IPS-18a (cell line): ENCODE measurements at regions not wholly inside any gene's neighbourhood (a gene's known extent, or its start where the extent isn't known, plus 50 kb on each side); places are given as distances from the start of the nearest gene placed in this dataset.
"Not testable (repeated sequence)": the region's sequence is repeated elsewhere in the genome, so short reads cannot be mapped to it uniquely, and the experiment has no call there.

Experiments
- H3K27ac ChIP-seq: one replicate; pipeline ENCODE4 v1.5.1; 2013; ENCODE audit warnings: low read length
- H3K27me3 ChIP-seq: one replicate; pipeline ENCODE4 v1.6.1; 2013; ENCODE audit warnings: mild to moderate bottlenecking, low read length; ENCODE audit not compliant: control insufficient read depth, insufficient read depth
- H3K36me3 ChIP-seq: one replicate; pipeline ENCODE4 v1.6.1; 2013; ENCODE audit warnings: low read depth, low read length; ENCODE audit not compliant: control insufficient read depth
- H3K4me1 ChIP-seq: one replicate; pipeline ENCODE4 v1.6.1; 2013; ENCODE audit warnings: low read depth, low read length; ENCODE audit not compliant: control insufficient read depth
- H3K4me3 ChIP-seq: one replicate; pipeline ENCODE4 v1.5.1; 2013; ENCODE audit warnings: low read length
- H3K9ac ChIP-seq: one replicate; pipeline ENCODE4 v1.6.1; 2013; ENCODE audit warnings: mild to moderate bottlenecking, low read length, moderate library complexity
- H3K9me3 ChIP-seq: one replicate; pipeline ENCODE4 v1.6.1; 2013; ENCODE audit warnings: low read depth, low read length; ENCODE audit not compliant: control insufficient read depth

DNA sequence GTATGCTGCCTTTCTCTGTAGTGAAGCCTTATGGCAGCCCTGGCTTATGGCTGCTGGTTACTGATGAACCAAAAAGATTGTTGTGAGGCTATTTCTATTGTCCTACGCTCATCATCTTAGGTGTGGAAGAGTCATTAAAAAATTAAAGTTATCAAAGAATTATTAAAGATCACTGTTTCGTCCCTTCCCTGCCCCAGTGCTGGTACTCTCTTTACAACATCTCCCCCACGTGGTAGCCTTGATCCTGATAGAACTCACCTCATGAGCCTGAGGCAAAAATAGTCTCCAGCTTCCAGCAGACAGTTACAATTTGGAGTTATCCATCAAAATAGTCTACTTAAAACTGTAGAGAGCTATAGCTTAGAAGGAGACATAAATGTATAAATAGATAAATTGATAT is 201.5 kb downstream of the S1PR1 start:
- Histone ChIP-seq H3K4me3 (no peak overlapping the region), H3K4me1 (peaks cover 15% of the 10 kb centered on the region), H3K36me3 (no peaks in the 10 kb centered on the region), H3K9me3 (no peaks in the 10 kb centered on the region), H3K9ac (no peak overlapping the region), H3K27ac (no peak overlapping the region), H3K27me3 (no peaks in the 10 kb centered on the region)

DNA sequence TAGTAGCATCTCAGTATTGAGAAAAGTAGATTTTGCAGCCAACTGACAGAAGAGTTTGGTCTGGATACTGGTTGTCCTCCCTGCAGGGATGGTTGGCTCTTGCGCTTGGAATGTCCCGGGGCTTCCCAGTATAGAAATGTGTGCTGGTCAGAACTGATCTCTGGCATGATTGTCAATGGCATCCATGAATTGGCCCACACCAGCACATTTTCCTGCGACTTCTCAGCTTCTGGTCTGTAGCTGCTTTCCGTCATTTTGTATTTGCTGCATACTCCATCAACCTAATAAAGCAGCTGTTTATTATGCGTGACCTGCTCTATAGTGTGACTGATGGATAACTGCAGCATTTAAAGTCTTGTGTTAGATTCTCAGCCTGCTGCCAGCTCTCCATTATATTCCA is 203.7 kb downstream of the S1PR1 start:
- Histone ChIP-seq H3K4me3 (no peak overlapping the region), H3K4me1 (peaks cover 9% of the 10 kb centered on the region), H3K36me3 (no peaks in the 10 kb centered on the region), H3K27ac (no peak overlapping the region), H3K9ac (no peak overlapping the region), H3K9me3 (no peaks in the 10 kb centered on the region), H3K27me3 (no peaks in the 10 kb centered on the region)

DNA sequence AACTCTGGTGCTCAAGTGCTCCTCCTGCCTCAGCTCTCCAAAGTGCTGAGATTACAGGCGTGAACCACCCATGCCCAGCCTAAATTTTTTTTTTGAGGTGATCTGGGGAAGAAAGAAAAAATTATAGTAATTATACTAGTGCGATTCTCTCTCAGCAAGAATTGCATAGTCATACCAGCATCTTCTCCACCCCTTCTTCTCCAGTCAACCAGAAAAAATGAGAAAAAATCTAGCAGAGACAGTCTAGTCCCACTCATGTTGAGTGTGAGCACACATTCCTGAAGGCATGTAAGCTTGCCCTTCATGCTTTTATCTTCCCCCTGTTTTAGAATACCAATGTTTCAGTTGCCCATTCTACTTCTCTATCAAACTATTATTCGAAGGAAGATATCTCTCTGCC is 207.6 kb downstream of the S1PR1 start:
- no peak overlapping the region for H3K27ac ChIP-seq
- peaks cover 9% of the 10 kb centered on the region for H3K4me1 ChIP-seq
- H3K9ac ChIP-seq, result no peak overlapping the region
- H3K9me3 ChIP-seq, result no peaks in the 10 kb centered on the region
- no peaks in the 10 kb centered on the region for H3K27me3 ChIP-seq
- H3K4me3 ChIP-seq, result no peak overlapping the region
- no peaks in the 10 kb centered on the region for H3K36me3 ChIP-seq

DNA sequence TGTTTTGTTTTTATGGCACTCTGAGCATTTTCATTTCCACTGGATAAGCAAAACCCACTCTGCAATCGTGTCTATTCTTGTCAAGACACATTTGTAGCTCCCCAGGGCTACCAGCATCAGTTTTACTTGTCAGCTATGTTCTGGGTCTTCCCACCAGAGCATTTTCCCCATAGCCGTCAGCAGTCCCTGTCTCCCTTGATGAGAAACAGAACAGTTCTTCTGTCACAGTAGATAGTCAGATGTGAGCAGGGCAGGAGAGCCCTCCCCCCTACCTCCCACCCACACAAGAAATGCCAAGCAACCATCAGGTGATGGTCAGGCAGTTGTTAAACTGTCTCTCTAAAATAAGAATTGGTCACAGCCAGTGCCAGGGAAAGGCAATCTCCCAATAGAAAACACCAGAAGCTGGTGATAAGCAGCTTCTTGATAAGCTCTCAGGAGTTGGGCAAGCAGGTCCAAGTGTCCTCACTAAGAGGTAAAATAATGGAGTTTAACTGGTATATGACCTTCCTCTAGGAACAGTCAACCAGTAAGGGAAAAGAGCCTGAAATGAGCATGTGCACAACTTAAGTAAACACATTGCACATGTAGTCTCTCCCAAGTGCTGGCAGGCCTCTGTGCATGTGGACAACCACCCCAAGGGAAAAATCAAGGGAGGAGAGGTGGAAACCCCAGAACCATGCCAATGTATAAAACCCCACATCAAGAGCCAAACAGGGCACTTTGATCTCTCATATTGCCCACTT is 208.2 kb downstream of the S1PR1 start:
- no peaks in the 10 kb centered on the region for H3K36me3 ChIP-seq
- no peaks in the 10 kb centered on the region for H3K9me3 ChIP-seq
- H3K4me1 ChIP-seq, result peaks cover 9% of the 10 kb centered on the region
- no peak overlapping the region for H3K9ac ChIP-seq
- H3K4me3 ChIP-seq, result no peak overlapping the region
- no peak overlapping the region for H3K27ac ChIP-seq
- no peaks in the 10 kb centered on the region for H3K27me3 ChIP-seq

DNA sequence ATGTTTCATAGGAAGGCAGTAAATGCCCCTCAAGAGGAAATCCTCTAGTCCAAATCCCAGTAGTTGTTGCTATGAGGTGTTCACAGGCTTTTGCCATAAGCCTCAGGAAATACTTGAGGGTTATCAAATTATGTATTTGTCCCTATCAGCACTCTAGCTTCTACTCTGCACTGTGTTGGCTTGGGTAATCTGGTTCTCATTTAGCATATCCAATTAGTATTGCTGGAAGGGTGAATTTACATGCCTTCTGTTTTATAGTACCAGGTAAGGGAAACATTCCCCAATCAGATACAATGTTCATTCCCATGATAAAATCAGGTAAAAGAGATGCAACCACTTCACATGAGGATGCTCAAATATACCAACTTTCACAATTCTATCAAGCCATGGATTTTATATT is 211.2 kb downstream of the S1PR1 start:
- no peaks in the 10 kb centered on the region for H3K9me3 ChIP-seq
- no peak overlapping the region for H3K4me3 ChIP-seq
- H3K9ac ChIP-seq, result no peak overlapping the region
- no peaks in the 10 kb centered on the region for H3K27me3 ChIP-seq
- H3K27ac ChIP-seq, result no peak overlapping the region
- H3K36me3 ChIP-seq, result no peaks in the 10 kb centered on the region
- H3K4me1 ChIP-seq, result peaks cover 3% of the 10 kb centered on the region

DNA sequence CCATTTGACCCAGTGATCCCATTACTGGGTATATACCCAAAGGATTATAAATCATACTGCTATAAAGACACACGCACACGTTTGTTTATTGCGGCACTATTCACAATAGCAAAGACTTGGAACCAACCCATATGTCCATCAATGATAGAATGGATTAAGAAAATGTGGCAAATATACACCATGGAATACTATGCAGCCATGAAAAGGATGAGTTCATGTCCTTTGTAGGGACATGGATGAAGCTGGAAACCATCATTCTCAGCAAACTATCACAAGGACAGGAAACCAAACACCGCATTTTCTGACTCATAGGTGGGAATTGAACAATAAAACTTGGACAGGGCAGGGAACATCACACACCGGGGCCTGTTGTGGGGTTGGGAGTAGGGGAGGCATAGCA is 213.9 kb downstream of the S1PR1 start:
- not testable (repeated sequence) for H3K9me3 ChIP-seq, H3K4me1 ChIP-seq, H3K27me3 ChIP-seq, H3K36me3 ChIP-seq, H3K27ac ChIP-seq, H3K9ac ChIP-seq, H3K4me3 ChIP-seq

DNA sequence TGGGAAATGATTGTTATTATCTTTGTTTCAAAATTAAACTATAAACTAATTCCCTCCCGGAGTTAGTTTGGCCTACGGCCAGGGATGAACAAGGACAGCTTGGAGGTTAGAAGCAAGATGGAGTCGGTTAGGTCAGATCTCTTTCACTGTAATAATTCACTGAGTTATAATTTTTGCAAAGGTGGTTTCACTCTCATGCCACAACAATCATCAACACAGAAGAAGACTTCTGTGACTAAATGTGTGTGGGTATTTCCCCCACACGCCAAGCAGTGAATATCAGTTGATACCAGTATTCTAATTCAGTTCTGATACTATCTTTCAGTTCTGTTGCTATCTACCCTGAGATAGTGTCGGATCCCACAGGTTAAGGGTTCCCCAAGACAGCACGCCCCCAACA is 215.1 kb downstream of the S1PR1 start:
- Histone ChIP-seq H3K27me3 (no peaks in the 10 kb centered on the region), H3K4me1 (no peaks in the 10 kb centered on the region), H3K9ac (no peak overlapping the region), H3K36me3 (no peaks in the 10 kb centered on the region), H3K27ac (no peak overlapping the region), H3K4me3 (no peak overlapping the region), H3K9me3 (no peaks in the 10 kb centered on the region)

DNA sequence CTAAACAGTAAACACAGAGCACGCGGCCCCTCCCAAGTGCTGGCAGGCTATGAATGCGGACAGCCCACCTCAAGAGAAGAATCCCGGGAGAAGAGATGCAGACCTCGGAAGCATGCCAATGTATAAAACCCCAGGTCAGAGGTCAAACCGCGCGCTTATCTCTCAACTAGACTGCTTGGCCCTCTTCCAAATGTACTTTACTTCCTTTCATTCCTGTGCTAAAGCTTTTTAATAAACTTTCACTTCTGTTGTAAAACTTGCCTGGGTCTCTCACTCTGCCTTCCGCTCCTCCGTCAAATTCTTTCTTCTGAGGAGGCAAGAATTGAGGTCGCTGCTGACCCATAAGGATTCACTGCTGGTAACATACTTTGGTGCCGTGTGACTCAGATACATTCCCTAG is 216.0 kb downstream of the S1PR1 start:
- H3K36me3 ChIP-seq, result no peaks in the 10 kb centered on the region
- no peaks in the 10 kb centered on the region for H3K9me3 ChIP-seq
- no peak overlapping the region for H3K4me3 ChIP-seq
- no peak overlapping the region for H3K9ac ChIP-seq
- H3K27me3 ChIP-seq, result no peaks in the 10 kb centered on the region
- no peaks in the 10 kb centered on the region for H3K4me1 ChIP-seq
- H3K27ac ChIP-seq, result no peak overlapping the region

DNA sequence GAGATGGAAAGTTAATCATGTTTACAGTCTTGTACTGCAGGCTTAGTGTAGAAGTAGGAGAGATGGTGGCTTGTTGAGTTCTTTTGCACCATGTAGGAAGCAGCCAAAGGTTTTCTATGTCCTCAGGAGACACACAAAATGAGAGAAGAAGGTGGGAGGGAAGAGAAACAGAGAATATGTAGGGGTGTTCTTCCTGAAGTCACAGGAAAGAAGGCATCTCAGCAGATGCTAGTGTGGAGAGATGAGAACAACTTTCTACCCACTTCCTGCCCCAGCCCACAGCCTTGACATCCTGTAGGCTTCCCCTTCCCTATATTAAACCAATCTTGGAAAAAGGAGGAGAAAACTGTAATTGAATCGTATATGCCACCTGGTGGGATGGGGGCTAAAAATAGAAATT is 217.0 kb downstream of the S1PR1 start:
- Histone ChIP-seq H3K9ac (no peak overlapping the region), H3K27ac (no peak overlapping the region)

DNA sequence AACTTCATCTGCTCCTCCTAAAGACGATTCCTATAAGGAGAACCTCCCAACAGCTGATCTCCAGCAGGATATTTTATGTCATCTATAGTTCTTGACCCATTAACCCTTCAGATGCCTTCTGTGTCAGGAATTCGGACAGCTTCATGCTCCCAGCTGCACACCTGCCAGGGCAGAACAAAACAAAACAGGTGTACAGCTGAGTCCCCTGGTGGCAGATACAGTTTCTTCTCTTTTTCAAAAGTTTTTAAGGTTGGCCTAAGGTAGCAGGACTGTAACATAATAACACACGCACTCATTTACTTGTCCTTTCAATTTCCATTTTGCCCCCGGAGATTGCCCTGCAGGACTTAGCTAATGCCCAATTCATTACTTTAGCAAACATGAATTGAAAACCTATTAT is 218.3 kb downstream of the S1PR1 start:
- H3K9ac ChIP-seq, result no peak overlapping the region

More for the DNA sequence above, 217.0 kb downstream of the S1PR1 start:
- Histone ChIP-seq H3K36me3 (no peaks in the 10 kb centered on the region), H3K4me1 (no peaks in the 10 kb centered on the region), H3K9me3 (no peaks in the 10 kb centered on the region), H3K27me3 (no peaks in the 10 kb centered on the region), H3K4me3 (no peak overlapping the region)

DNA sequence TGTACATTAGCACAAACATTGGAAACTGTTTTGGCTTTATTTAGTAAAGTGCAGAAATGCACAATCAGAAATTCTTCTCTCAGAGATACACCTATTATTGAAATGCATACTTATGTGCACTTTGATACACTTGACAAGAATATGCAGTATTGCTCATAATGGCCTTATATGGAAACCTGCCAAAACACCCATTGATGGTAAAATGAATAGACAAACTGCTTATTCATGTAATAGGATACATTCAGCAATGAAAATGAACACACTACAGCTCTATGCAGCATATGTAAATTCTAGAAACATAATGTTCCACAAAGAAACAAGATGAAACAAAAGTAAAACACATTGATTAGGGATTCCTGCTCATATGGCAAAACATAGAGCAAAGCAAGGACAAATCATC is 223.9 kb downstream of the S1PR1 start:
- H3K36me3 ChIP-seq, result no peaks in the 10 kb centered on the region
- H3K4me3 ChIP-seq, result no peak overlapping the region
- no peaks in the 10 kb centered on the region for H3K27me3 ChIP-seq
- H3K27ac ChIP-seq, result no peak overlapping the region
- H3K9ac ChIP-seq, result no peak overlapping the region
- H3K9me3 ChIP-seq, result no peaks in the 10 kb centered on the region
- no peaks in the 10 kb centered on the region for H3K4me1 ChIP-seq

More for the DNA sequence above, 218.3 kb downstream of the S1PR1 start:
- Histone ChIP-seq H3K27me3 (no peaks in the 10 kb centered on the region), H3K9me3 (no peaks in the 10 kb centered on the region), H3K4me3 (no peak overlapping the region), H3K27ac (no peak overlapping the region), H3K4me1 (no peaks in the 10 kb centered on the region), H3K36me3 (no peaks in the 10 kb centered on the region)

DNA sequence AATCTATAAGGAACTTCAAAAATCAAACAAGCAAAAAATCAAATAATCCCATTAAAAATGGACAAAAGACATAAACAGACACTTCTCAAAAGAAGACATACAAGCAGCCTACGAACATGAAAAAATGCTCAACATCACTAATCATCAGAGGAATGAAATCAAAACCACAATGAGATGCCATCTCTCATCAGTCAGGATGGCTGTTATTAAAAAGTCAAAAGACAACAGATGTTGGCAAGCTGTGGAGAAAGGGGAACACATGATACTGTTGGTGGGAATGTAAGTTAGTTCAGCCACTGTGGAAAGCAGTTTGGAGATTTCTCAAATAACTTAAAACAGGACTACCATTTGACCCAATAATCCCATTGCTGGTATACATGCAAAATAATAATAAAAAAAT is 226.4 kb downstream of the S1PR1 start:
- Histone ChIP-seq H3K4me1 (no peaks in the 10 kb centered on the region), H3K36me3 (no peaks in the 10 kb centered on the region), H3K27me3 (no peaks in the 10 kb centered on the region), H3K9me3 (no peaks in the 10 kb centered on the region), H3K4me3 (no peak overlapping the region), H3K9ac (no peak overlapping the region), H3K27ac (no peak overlapping the region)
